K562 (cell line): ENCODE measurements at regions not wholly inside any gene's neighbourhood (a gene's known extent, or its start where the extent isn't known, plus 50 kb on each side); places are given as distances from the start of the nearest gene placed in this dataset.

Experiments
- ATAC-seq: fragments of 200-7000 bp; cut with Tn5 transposase; 3 replicates; pipeline ENCODE4 v1.9.1; 2020; ENCODE audit warnings: moderate library complexity
- BruUV-seq: library from RNA; stranded (reverse); fragments of 400-500 nt; replicated peaks from 2 replicates; lab custom pipeline; 2021; lab: Mats Ljungman, UMichigan
- CTCF ChIA-PET: fragments of 300-600 bp; formaldehyde crosslinking; extraction: SDS; loops from one replicate; lab custom pipeline; 2021; ENCODE audit warnings: low intra/inter-chr PET ratio; lab: Yijun Ruan, JAX
- POLR2A ChIA-PET: fragments of 300-600, 350-650 bp; sonication (Branson Sonifier 250); formaldehyde crosslinking; extraction: SDS; loops from one replicate; lab custom pipeline; 2021; ENCODE audit warnings: antibody characterized with exemption, inconsistent platforms; lab: Yijun Ruan, JAX
- DNase-seq, 4 experiments: peaks; one replicate each; pipeline versions ENCODE4 v3.0.0 to v3.0.0-alpha.2; 2011 to 2018; ENCODE audit warnings: low spot score in 3 of 4, mixed read lengths in 3 of 4; ENCODE audit errors: extremely low read depth in 1 of 4
- FAIRE-seq: peaks from 2 replicates; lab custom pipeline; 2011; peaks lifted over from hg19 to GRCh38; lab: Jason Lieb, UNC
- H2AFZ ChIP-seq: 2 replicates; pipeline ENCODE4 v1.6.0; 2011; ENCODE audit warnings: low read depth, low read length, control low read depth, inconsistent platforms
- H3K27ac ChIP-seq: fragments of 200-600 bp; 3 replicates; pipeline ENCODE4 v1.8.0; 2011; ENCODE audit warnings: low read depth, mild to moderate bottlenecking, control low read depth, inconsistent platforms, low read length, moderate library complexity, mixed read lengths; ENCODE audit errors: extremely low read depth
- H3K27me3 ChIP-seq, 2 experiments: fragments of 300-600 bp in 1 of 2; 2 replicates in 1 of 2; 3 replicates in 1 of 2; pipeline versions ENCODE4 v1.6.0 to v1.8.0; 2011; ENCODE audit warnings: inconsistent platforms in 2 of 2, low read length in 2 of 2, mild to moderate bottlenecking in 1 of 2, mixed read lengths in 1 of 2, moderate library complexity in 1 of 2; ENCODE audit not compliant: control insufficient read depth in 2 of 2, insufficient read depth in 2 of 2
- H3K36me3 ChIP-seq: fragments of 300-600 bp; 3 replicates; pipeline ENCODE4 v1.8.0; 2011; ENCODE audit warnings: mild to moderate bottlenecking, low read length, inconsistent platforms; ENCODE audit not compliant: control insufficient read depth, insufficient read depth
- H3K4me1 ChIP-seq, 2 experiments: fragments of 200-600 bp in 1 of 2; replicated peaks in 1 of 2; 2 replicates in 1 of 2; 3 replicates in 1 of 2; pipeline versions ENCODE4 v1.5.1 to v1.8.0; 2011; ENCODE audit warnings: inconsistent platforms in 2 of 2, low read length in 2 of 2, mild to moderate bottlenecking in 1 of 2, mixed read lengths in 1 of 2, moderate library complexity in 1 of 2; ENCODE audit not compliant: control insufficient read depth in 2 of 2, insufficient read depth in 2 of 2
- H3K4me2 ChIP-seq: 2 replicates; pipeline ENCODE4 v1.6.1; 2011; ENCODE audit warnings: low read length, control low read depth, inconsistent platforms, mixed read lengths; ENCODE audit not compliant: insufficient read depth
- H3K4me3 ChIP-seq: fragments of 200-600 bp; sonication (generic), shearing (Covaris generic); 2 replicates; pipeline ENCODE4 v1.5.1; 2016; ENCODE audit warnings: control low read depth, inconsistent platforms
- H3K79me2 ChIP-seq: fragments of 200-600 bp; 3 replicates; pipeline ENCODE4 v1.8.0; 2011; ENCODE audit warnings: low read length, inconsistent platforms; ENCODE audit not compliant: control insufficient read depth, insufficient read depth
- H3K9ac ChIP-seq, 2 experiments: 2 replicates each; pipeline versions ENCODE4 v1.6.0 to v1.6.1; 2011; ENCODE audit warnings: low read depth in 2 of 2, low read length in 2 of 2, control low read depth in 1 of 2, inconsistent platforms in 1 of 2, mild to moderate bottlenecking in 1 of 2, mixed read lengths in 1 of 2; ENCODE audit not compliant: insufficient read depth in 1 of 2
- H3K9me1 ChIP-seq: one replicate; pipeline ENCODE4 v1.6.0; 2011; ENCODE audit warnings: inconsistent platforms, mild to moderate bottlenecking, low read length, moderate library complexity; ENCODE audit not compliant: control insufficient read depth, insufficient read depth
- H3K9me3 ChIP-seq: replicated peaks from 2 replicates; pipeline ENCODE4 v1.5.1; 2011; ENCODE audit warnings: low read depth, low read length, inconsistent platforms; ENCODE audit not compliant: control insufficient read depth, insufficient read depth
- H4K20me1 ChIP-seq: replicated peaks from 2 replicates; pipeline ENCODE4 v1.6.1; 2011; ENCODE audit warnings: low read length, inconsistent platforms, mixed read lengths; ENCODE audit not compliant: control insufficient read depth, insufficient read depth
- RFX1 ChIP-seq: fragments of 450-650 bp; IDR thresholded peaks from 2 replicates; pipeline ENCODE4 v1.6.1; 2016; ENCODE audit warnings: mild to moderate bottlenecking, moderate library complexity
- XRCC3 ChIP-seq: fragments of 450-650 bp; IDR thresholded peaks from 2 replicates; pipeline ENCODE4 v1.6.1; 2017; ENCODE audit warnings: mild to moderate bottlenecking, moderate library complexity
- WGBS: fragments of 100-300 bp; shearing (Covaris generic); methylation state at CpG from one replicate; pipeline ENCODE4 v1.1.6; 2016; ENCODE audit warnings: low coverage, mixed read lengths; ENCODE audit not compliant: insufficient coverage; ENCODE audit errors: missing lambda C conversion rate; 5-methylcytosine and 5-hydroxymethylcytosine counted together
- in situ Hi-C: fragments of 300-500 bp; cut with MboI; formaldehyde crosslinking; loops from 4 replicates; pipeline ENCODE4 v1.15.0; 2018; ENCODE audit warnings: inconsistent platforms, mixed read lengths
- intact Hi-C: fragments of 100-400 bp; cut with micrococcal nuclease; formaldehyde crosslinking; loops from 2 replicates; pipeline ENCODE4 v1.14.2; 2022
- TF ChIP-seq, protein P1 (sequence below): fragments of 250-450 bp; sonication (Bioruptor Pico); IDR thresholded peaks from 2 replicates; pipeline ENCODE4 v1.4.0; 2020; ENCODE audit warnings: mild to moderate bottlenecking, moderate library complexity

DNA sequence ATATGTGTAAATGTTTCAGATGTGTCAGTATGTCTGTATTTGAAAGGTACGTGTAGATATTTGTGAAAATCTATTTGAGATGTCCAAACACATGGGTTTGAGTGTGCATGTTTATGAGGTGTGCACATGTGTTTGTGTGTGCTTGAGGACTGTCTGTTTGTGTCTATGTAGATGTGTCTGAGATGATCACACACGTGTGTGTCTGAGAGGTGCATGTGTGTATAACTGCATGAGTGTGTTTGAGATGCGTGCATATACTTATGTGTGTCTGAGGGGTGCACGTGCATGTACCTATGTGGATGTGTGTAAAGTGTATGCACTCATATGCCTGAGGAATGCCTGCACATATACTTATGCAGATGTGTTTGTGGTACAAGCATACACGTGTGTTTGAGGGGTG, 584.4 kb downstream of the BUD13 start:
- in situ Hi-C loops: no loop called here

More for the DNA sequence above, 584.4 kb downstream of the BUD13 start:
- no peaks in the 10 kb centered on the region for H3K36me3 ChIP-seq
- H3K79me2 ChIP-seq: no peaks in the 10 kb centered on the region
- H3K4me3 ChIP-seq: no peak overlapping the region
- H3K9me3 ChIP-seq: no peaks in the 10 kb centered on the region
- H2AFZ ChIP-seq: no peak overlapping the region
- peaks cover 0 to 1% of the 10 kb centered on the region in 2 experiments; a peak in 1 of 5 replicates for H3K27me3 ChIP-seq
- CTCF ChIA-PET: no interaction called here
- no peak for TF ChIP-seq RFX1
- TF ChIP-seq, protein P1, sequence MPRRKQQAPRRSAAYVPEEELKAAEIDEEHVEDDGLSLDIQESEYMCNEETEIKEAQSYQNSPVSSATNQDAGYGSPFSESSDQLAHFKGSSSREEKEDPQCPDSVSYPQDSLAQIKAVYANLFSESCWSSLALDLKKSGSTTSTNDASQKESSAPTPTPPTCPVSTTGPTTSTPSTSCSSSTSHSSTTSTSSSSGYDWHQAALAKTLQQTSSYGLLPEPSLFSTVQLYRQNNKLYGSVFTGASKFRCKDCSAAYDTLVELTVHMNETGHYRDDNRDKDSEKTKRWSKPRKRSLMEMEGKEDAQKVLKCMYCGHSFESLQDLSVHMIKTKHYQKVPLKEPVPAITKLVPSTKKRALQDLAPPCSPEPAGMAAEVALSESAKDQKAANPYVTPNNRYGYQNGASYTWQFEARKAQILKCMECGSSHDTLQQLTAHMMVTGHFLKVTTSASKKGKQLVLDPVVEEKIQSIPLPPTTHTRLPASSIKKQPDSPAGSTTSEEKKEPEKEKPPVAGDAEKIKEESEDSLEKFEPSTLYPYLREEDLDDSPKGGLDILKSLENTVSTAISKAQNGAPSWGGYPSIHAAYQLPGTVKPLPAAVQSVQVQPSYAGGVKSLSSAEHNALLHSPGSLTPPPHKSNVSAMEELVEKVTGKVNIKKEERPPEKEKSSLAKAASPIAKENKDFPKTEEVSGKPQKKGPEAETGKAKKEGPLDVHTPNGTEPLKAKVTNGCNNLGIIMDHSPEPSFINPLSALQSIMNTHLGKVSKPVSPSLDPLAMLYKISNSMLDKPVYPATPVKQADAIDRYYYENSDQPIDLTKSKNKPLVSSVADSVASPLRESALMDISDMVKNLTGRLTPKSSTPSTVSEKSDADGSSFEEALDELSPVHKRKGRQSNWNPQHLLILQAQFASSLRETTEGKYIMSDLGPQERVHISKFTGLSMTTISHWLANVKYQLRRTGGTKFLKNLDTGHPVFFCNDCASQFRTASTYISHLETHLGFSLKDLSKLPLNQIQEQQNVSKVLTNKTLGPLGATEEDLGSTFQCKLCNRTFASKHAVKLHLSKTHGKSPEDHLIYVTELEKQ (CRISPR knock-in tag): no peak
- TF ChIP-seq XRCC3: no peak
- H3K27ac ChIP-seq: no peak overlapping the region
- BruUV-seq: no TSS peak
- no peak overlapping the region for H3K4me2 ChIP-seq
- 0% methylated on average over 5 of the region's 5 CpGs for WGBS
- no peaks in the 10 kb centered on the region for H4K20me1 ChIP-seq
- intact Hi-C loops: no loop called here
- DNase-seq (no peak), ATAC-seq (no peak), FAIRE-seq (no peak)
- H3K9ac ChIP-seq: no peak overlapping the region
- H3K9me1 ChIP-seq: no peaks in the 10 kb centered on the region
- POLR2A ChIA-PET: no interaction called here
- no peaks in the 10 kb centered on the region for H3K4me1 ChIP-seq
